ELF-1 (cell line): ENCODE measurements at regions not wholly inside any gene's neighbourhood (a gene's known extent, or its start where the extent isn't known, plus 50 kb on each side); places are given as distances from the start of the nearest gene placed in this dataset.
A peak's percentile ranks its signal among the peaks of the same experiment; 100 is the strongest.

Experiments used
- DNase-seq: peaks from one replicate; pipeline ENCODE4 v3.0.0-alpha.2; 2016; ENCODE audit warnings: low read depth, low spot score

DNA sequence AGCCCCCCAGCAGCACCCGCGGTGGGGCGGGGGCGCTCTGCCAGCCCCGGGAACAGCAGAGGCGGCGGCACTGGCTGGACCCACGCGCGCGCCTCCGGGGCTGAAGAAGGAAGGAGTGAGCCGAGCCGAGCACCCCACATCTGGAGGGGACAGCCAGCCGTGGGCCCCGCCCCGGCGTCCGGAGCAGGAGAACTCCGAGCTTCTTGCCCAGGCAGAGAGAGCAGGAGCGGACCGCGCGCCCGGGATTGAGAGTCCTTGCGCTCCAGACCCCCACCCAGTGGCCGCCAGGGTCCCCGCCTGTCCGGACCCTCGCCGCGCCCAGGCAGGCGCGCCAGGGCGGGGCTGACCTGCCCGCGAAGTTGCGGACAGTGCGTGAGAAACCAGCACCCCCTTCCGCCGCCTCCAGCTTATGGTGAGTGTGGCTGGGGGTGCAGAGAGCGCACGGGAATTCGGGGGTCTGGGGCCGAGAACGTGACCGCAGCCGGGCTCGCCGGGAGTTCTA, 921.9 kb upstream of the EEF2KMT start:
- peak; percentile 53 for DNase-seq

DNA sequence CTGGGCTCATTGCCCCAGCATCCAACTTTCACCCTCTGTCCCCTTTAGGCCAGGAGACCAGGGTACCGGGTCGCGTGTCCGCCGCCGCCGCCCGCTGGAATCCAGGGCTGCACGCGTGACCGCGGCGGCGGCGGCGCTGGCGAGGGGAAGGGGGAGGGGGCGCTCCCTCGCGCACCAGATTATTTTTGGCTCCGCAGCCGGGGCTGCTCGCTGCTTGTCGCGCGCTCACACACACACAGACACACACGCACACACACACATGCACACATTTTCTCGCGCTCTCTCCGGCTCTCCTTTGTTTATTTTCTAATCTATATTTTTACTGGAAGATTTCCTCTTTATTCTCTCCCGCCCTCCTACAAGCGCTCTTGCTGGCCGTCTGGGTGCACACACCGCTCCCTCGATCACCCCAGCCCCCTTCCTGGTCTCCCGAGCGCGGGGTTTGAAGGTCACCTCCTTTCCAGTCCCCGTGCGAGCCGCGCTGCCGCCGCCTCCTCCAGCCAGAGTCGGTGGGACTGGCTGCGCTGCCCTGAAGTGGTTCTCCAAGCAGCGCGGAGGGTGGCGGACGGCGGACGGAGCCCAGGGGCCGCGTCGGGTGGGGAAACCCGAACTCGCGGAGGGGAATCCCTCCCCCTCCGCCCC, 921.4 kb upstream of the EEF2KMT start:
- DNase-seq = peak; percentile 31

DNA sequence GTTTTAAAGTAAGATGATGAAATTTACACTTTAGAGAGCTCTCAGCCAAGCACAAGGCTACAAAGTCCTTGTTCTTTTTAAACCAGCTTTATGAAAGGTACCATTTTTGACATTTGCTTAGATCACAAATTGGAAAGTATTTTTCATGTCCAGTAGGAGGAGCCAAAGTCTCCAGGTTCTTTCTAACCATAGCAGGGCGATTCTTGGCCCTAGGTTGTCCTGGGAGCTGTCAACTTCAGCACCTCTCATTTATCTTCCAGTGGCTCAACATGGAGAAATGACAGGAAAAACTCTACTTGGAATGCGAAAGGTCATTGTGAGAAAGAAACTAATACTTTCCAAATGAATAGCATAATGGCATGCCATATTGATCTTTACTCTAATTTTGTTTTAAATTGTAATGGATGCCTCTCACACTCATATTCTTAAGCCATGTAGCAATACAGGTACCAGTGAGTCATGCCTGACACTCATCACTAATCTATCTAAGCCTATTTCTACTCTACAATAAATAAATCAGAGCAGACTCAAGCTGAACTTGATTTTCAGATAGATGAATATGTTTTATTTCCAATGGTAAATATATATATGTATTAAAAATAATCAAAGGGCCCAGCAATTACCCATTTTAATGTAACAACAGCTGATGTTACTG, 919.1 kb upstream of the EEF2KMT start:
- peak; percentile 55 for DNase-seq

DNA sequence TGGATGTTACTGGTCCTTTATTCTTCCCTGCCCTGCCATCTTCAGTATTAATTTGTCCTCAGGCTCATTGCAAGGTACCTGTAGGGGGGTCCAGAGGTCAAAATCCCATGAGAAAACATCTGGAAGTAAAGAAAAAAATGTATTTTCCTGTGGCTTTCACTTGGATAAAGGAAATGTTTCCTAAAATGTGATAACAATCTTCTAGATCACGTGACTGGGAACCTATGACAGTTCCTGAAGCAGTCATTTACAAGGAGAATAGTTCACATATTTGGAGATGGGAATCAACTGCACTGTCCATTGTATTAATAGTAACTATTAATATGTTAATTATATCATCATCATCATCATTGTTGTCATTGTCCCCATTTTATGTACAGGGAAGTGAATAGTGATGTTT, 915.1 kb upstream of the EEF2KMT start:
- DNase-seq = no peak

DNA sequence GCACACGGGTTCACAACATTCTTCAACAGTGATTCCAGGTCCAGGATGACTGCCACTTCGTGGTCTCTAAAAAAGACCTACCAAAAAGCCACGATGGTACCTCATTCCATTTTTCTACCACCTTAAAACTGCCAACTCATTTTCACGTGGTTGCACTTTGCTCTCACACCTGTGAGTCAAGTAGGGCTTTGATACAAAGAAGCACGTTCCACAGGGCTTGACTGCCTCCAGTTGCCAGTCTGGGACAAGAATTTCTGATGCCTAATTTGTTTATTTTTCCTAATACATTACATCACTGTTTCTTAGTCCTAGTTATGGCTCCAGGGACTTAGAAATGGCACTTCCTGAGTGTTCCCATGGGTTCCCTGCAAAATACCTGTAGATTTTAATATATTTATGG, 911.6 kb upstream of the EEF2KMT start:
- no peak for DNase-seq

DNA sequence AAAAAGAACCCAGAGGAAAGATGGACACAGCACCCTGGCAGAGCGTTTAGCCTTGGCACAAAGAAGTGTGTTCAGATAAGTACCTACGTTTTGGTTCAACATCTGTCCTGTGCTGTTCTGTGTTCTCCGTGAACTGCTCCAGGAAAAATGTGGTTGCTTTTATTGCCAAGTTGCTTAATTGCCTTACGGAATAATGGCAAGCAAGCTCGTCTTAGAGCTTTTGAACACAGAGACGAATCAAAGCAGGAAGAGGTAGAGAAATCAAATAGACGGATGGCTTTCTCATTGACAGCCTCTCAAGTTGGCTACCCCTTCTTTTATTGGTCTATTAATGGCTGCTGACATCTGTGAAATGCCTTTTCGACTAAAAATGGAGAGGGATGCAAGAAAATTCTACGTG, 911.1 kb upstream of the EEF2KMT start:
- no peak for DNase-seq

DNA sequence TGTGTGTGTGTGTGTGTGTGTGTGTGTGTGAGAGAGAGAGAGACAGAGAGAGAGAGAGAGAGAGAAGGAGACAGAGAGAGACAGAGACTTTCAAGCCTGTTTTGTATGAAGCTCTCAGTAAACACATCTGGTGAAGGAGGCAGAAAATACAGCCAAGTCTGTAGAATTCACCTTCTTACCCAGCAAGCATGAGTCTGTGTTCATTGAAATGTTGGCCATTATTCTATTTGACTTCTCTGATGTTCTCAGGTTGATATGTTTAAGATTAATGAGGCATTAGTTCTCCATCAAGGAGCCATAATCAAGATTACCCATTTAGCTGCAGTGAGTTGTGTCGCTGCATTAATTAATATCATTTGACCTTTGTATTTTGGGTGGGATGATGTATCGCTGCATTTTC, 895.8 kb upstream of the EEF2KMT start:
- DNase-seq = no peak

DNA sequence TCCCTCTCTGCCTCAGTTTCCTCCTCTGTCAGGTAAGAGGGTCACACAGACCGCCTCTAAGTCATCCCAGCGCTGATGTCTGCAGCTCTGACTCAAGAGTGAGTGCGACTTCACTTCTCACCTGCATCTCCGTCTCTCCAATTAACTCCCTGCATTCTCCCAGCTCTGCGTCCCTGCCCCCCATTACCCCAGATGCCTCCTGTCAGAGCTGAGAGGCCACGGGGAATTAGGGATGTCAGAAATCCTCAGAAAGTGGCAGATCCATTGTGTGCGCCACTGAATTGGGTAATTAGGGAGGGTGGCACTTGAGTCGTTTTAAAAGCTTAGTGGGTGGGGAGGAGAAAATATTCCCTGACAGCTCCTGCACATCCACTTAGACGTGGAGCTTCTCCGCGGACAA, 885.4 kb upstream of the EEF2KMT start:
- no peak for DNase-seq

DNA sequence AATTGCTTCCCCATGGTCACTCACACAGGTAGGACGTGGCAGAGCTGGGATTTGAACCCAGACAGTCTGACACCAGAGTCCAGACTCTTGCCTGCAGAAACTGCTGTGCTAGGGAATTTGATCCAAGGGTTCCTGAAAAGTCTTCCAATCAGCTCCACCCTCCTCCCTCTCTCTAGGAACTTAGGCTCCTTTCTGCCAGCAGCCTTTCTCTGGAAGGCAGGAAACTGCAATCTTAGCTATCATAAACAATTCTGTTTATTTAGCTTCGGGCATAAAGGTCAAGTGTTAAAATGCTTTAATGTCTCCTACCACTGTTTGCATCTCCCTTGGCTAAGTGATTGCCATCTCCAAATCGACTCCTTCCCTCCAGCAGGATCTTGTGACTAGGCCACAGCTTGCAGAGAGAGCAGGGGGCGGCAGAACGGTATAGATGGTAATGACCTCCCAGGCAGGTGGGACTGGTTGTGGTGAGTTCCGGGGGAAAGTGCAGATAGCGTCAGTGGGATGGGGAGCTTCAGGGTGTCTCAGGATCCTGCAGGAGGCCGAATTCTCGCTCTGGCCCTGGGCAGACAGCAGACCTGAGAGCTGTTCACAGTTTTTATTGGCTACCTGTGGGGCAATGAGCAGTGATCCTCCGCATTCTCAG, 882.4 kb upstream of the EEF2KMT start:
- peak; percentile 61 for DNase-seq

DNA sequence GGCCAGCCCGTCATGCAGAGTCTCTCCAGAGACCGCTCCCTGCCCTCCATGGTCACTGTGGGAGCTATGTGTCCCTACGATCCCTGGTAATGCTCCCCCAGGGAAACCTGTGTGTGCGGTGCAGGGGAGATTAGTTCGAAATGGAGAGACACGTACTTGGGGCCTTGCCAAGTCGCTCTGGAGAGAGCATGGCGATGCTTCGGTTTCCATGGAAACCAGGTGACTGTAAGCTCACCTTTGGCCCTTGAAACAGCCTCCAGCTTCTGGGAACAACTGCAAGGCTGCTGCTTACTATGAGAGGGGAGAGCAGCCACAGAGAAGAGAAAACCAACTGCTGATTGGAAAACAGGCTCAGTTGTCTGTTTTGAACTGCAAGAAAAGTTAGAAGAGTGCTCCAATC, 879.7 kb upstream of the EEF2KMT start:
- no peak for DNase-seq

DNA sequence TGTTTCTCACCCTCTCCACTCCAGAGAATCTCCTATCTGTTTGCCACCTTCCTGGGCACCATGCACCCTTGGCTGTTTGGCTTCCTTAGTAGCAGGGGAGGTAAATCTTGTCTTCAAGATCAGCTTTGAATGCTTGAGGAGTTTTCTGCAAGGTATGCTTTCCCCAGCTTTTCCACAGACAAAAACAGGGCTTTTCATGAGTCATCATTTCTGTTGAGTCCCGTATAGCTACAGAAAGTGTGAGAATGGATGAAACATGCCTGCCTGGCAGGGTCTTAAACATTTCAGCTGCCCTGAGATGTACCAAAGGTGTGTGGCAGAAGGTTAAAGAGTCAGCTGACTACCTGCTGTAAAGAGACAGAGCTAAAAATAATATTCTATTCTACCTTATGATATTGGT, 875.2 kb upstream of the EEF2KMT start:
- DNase-seq = no peak

DNA sequence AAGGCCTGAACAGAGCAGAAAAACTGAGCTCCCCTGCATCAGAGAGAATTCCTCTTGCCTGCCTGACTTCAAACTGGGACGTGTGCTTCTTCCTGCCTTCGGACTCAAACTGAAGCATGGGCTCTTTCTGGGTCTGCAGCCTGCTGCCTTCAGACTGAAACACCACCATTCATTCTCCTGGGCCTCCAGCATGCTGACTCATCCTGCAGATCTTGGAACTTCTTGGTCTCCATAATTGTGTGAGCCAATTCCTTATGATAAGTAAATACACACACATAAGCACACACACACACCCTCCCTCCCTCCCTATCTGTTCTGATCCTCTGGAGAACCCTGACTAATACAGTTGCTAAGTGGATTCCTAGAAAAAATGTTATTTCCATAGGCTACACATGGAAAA, 874.3 kb upstream of the EEF2KMT start:
- no peak for DNase-seq

DNA sequence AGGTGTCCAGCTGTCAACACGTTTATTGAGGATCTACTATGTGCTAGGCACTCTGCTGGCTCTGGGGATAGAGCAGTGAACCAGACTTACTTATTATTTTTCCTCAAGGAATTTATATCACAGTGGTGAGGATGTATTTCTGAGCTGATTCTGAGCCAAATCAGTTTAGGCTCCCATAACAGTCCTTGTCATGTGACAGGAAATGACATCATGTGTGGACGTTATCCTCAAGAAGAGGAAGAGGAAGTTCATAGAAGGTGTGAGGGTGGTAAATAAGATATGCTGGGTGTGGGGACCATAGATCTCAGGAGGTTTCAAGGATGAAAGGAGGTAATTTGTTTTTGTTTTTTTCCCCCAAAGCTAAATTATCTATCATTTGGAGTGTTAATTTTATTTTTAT, 873.5 kb upstream of the EEF2KMT start:
- no peak for DNase-seq

DNA sequence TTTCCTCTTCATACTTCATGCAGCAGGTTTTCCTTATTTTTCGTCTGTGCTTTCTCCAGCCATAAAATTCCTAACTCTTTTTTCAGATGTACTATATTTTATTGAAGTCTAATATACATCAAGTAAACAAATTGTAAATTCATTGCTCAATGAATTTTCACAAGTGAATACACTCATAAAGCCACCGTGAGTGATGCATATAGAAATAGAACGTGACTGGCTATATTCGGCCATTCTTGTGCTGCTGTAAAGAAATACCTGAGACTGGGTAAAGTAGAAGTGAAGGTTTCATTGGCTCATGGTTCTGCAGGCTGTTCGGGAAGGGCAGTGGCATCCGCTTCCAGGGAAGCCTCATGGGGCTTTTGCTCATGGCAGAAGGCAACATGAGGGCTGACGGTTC, 868.4 kb upstream of the EEF2KMT start:
- DNase-seq = no peak

DNA sequence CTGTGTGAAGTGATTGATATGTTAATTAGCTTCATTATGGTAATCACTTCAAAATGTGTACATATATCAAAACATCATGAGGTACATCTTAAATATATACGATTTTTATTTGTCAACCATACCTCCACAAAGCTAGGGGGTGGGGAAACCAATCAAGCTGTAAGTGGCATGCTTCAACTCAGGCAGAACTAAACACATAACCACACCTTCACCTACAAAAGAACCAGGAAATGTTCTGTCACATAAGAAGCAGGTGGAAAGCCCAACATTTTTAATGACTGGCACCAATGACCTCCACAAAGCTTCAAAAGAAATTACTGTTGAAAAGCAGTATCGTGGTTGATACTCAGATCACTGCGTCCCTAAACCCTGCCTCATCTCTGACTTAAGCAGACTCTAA, 867.7 kb upstream of the EEF2KMT start:
- DNase-seq = no peak

DNA sequence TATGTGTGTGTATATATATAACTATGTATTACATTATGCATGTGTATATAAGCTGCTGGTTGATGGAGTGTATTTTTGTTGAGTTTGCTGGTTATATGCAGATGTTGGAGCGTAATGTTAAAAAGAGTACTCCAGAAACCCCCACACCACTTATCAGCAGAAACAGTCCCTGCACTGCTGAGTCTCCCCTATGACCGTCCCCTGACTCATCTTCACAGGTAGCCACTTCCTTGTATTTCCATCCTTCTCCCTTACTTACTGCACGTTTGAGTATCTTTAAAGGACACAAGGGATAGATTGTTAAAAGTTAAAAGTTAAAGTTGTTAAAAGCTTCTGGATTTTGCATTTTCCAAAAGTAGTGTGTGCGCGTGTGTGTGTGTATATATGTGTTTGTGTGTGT, 853.9 kb upstream of the EEF2KMT start:
- no peak for DNase-seq

DNA sequence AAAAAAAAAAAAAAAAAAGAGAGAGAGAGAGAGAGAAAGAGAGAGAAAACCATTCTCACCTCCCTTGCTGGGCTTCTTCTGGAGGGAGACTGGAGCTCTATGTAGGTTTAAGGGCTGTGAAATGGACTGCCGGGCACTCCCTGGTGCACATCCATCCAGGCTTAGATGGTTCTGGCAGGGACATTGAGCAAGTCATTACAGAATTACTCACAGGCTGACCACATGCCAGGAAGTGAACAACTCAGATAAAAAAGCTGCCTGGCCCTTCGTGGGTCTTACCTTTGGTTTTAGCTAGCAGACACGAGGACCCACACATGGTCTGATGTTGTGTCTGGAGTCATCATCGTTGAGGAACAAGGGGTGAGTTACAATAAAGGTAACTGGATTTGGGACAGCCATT, 847.4 kb upstream of the EEF2KMT start:
- no peak for DNase-seq

DNA sequence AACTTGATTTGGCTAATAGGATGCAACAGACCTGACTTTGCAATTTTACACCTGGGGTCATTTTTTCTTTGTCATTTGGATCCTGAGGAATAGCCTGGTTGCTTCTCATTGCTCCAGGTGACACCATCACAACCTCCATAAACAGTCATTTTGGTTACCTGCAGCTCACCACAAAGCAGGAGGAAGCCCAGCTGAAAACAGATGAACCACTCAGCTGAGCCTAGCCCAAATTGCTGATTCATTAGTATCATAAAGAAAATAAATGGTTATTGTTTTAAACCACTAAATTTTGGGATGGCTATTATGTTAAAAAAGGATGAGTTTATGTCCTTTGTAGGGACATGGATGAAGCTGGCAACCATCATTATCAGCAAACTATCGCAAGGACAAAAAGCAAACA, 841.0 kb upstream of the EEF2KMT start:
- no peak for DNase-seq

DNA sequence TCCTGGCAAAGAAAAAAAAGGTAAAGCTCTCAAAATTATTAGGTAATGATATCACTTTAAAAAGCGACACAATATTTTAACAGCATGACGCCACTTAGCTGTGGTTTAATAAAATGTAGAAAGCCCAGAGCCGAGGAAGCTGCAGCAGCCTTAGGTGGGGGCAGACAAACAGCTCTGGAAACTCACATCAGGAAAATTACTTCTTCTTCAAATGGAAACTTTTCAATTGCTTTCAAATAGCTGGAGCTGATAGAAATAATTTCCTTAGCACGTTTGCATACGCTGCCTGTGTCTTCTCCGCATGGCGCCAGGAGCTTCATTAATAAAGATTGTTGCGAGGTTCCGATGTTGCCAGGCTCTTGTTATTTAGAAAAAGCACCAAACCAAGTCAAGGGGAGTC, 835.3 kb upstream of the EEF2KMT start:
- no peak for DNase-seq

DNA sequence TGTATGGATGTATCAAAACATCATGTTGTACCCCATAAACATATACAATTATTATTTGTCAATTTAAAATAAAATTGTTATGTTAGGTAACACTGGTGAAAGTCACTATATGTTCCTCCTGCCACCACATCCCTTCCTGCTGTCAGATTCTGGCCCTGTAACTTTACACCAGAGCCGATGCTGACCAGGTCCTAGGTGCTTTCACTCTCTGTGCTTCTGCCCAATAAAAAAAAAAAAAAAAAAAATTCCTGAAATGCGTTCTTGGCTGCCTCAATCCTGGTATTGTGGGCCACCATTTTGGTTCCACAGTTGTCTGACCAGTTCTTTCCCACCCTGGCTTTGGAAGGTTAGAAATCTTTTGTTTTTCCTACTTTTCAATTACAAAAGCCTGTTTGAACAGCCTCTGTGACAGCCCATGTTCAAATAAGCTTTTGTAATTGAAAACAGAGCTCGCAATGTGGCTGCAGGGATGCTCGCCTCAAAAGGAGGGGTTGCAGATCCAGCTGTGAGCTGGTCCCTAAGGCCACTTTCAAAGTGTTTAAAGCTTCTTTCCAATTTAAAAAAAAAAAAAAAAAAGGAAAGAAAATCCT, 831.0 kb upstream of the EEF2KMT start:
- peak; percentile 88 for DNase-seq

DNA sequence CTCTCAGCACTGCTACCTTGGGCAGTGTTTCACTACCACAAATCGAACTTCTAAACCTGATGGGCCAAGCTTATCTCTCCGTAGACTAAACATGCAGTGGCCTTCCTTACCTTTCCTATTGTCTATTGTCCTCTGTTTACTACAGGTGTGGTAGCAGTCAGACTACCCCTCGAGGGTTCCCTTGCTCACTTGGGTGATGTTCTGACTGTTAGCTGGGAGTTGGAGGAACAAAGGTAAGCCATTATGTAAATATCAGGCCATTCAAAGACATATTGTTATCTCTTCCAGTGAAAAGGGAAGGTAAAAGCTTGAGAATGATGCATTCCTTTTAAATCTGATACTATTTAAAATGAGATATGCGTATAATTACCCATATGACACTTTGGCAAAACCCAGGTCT, 828.3 kb upstream of the EEF2KMT start:
- peak; percentile 56 for DNase-seq

DNA sequence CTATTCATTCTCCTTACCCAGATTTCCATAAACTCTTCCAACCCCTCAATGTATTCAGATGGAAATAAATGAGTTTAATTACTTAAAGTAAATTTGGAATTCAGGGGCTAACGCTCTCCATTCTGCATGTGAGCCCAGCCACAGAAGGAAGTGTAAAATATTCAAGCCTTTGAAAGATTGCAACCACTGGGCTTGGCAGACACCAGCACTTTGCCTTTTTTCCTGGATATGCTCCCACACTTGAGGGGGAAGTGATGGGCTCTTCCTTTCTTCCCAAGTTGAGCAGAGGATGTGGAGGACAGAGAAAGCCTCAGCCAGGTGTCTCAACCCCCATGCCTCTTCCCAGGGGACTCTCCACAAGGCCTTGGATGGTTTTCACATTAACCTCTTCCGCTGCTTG, 825.1 kb upstream of the EEF2KMT start:
- DNase-seq = no peak
